HT-29 (cell line): ENCODE measurements at regions not wholly inside any gene's neighbourhood (a gene's known extent, or its start where the extent isn't known, plus 50 kb on each side); places are given as distances from the start of the nearest gene placed in this dataset.
A peak's percentile ranks its signal among the peaks of the same experiment; 100 is the strongest.

Experiments
- DNase-seq: peaks from one replicate; pipeline ENCODE4 v3.0.0-alpha.2; 2015; ENCODE audit warnings: low spot score

DNA sequence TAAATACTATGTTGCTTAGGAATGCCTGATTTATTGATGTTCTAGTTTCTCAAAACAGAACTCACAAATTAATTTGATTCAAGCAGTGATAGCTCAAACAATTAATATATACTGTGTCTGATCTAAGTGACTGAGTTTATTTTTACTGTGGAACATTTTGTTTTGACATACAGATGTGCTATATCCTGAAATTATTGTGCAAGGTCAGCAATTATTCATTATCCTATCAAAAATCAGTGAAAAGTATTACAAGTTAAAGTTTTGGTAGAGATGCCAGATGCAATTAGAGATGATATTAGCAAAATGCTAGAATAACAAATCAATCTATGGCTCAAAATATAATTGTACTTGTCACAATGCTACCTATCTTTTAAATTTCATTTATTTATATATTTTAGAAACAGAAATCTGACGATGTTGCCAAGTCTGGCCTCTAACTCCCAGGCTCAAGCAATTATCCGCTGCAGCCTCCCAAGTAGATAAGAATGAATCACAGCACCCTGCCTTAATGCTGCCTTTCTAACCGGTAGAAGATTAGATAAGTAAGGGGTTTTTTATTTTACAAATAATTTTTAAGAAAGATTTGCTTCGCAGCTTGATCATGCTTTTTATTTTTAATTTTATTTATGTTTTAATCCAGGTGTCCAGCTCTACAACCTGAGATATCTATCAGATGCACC lies 825.5 kb upstream of the NDST4 start:
- no peak for DNase-seq

DNA sequence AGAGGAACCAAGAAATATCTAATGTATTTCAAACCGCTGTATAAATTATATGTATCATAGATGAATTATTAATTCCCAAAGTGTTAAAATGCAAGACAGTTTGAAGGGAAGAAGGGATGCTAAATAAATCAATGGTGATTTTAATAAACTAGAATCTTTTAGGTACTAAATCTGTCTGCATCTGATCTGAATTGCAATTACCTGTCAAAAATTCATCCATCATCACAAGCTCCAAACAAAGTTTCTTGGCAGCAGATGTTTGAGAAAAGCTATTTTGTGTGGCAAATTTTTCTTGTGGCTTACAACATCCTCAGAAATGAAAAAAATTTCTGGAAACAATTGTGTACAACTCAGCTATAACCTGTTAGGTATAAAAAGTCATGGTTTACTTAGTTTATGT lies 816.0 kb upstream of the NDST4 start:
- DNase-seq: no peak

DNA sequence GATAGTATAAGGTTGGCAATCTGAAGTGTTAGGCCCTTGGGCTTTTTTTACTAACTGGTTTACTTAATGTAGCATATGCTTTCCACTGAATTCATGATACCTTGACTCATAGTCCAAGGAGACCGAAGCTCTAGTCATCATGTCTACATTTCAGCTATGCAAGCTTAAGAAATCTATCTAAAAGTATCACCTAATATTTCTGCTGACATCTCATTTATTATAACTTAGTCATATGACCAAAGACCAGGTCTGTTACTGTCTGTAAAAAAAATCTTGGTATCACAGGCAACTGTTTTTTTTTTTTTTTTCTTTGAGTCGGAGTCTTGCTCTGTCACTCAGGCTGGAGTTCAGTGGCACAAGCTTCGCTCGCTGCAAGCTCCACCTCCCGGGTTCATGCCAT lies 814.0 kb upstream of the NDST4 start:
- no peak for DNase-seq

DNA sequence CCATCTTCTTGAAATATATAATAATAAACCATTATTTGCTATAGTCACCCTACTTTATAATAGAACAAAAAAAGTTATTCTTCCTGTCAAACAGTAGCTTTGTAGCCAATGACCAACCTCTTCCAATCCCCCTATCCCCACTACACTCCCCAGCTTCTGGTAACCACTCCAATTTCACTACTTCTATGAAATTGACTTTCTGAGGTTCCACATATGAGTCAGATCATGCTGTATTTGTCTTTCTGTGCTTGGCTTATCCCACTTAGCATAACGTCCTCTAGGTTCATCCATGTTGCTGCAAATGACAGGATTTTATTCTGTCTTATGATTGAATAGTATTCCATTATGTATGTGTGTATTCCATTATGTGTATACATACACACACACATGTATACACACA lies 809.7 kb upstream of the NDST4 start:
- DNase-seq: no peak

DNA sequence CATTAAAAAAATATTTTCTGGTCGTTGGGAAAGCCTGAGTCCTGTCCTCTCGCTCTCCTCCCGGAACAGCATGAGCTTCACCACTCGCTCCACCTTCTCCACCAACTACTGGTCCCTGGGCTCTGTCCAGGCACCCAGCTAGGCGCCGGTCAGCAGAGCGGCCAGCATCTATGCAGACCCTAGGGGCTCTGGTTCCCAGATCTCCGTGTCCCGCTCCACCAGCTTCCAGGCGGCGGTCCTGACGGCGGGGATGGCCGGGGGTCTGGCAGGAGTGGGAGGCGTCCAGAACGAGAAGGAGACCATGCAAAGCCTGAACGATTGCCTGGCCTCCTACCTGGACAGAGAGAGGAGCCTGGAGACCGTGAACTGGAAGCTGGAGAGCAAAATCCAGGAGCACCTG lies 807.2 kb upstream of the NDST4 start:
- no peak for DNase-seq

DNA sequence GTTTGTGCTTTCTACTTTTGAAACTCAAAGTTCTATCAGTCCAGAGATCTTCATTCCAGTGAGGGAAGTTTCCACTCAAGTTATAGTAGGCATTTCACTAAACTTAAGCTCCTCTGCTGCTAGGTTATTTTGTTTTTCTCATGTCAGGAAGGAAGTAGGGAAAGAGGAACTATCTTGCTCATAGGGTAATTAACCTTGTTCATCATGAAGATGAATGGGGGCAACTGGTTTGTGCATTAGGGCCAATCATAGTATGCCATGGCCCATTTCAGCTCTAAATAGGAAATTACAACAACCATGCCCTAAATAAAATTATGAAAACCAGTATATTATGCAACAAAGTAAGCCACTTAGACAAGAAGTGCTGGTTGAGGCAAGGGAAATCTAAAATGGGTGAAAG lies 804.7 kb upstream of the NDST4 start:
- no peak for DNase-seq

DNA sequence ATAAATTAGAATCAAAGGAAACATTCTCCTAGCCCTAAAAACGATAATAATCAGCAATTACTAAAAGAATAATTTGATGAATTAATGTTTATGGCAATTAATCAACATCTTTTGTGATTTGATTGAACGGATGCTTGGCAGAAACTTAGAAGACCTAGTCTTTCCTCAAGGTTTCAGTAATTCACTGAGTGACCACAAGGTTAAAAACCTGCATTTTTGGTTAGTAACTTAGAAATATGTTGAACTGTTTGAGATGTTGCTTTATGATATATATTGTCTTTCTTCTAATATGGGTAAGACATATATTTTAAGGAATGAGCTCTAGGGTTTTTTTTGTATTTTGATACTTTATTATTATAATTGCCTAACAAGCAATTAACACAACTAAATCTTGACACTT lies 793.0 kb upstream of the NDST4 start:
- no peak for DNase-seq

DNA sequence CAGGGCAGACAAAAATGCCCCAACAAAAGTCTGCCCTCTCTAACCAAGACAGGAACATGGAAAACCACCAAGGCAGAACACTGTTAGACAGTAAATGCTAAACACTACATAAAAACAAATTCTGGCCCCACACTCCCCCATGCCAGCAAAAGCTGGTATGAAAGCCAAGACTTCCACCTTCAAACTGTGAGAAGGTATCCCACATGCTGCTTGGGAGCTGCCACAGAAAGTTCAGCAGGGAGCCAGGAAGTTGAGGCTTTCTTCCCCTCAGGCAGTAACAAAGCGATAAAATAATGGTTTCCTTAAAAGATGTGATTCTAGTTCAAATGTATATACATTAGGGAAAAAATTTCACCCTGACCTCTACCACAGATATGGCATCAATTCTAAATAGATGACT lies 770.4 kb upstream of the NDST4 start:
- no peak for DNase-seq

DNA sequence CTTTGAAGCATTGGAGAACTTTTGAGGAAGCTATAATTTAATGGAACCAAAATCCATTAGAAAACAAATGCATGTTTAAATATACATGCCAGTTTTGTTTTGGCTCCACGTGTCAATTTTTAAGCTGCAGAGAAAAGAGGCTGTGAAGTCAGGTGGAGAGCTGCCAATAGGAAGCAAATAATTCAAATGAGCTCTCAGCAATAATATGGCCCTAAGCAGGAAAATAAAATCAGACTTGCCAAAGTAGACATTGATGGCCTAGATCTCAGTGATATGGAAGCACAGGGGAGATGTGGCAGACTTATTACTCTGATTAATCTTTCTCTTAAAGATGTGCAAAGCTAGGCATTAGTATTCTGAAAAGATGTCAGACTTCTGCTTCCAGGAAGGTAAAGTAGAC lies 769.8 kb upstream of the NDST4 start:
- DNase-seq: no peak

DNA sequence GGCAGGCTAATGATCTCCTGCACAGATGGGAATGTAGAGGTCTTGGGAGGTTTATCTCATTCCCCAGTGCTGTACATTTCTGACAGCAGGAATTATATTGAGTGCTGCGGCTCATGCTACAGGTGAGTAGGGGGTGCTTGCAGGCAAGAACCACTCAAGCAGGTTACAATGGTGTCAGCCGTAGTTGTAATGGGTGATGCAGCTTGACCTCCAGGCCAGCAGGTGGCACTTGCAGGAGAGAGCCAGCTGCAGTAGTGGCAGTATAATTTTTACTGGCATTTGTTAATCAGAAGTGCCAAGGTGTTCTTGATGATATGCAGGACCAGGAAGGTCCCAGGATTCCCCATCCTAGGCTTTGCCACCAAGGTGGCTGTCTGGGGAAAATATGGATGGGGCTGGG lies 759.6 kb upstream of the NDST4 start:
- no peak for DNase-seq

DNA sequence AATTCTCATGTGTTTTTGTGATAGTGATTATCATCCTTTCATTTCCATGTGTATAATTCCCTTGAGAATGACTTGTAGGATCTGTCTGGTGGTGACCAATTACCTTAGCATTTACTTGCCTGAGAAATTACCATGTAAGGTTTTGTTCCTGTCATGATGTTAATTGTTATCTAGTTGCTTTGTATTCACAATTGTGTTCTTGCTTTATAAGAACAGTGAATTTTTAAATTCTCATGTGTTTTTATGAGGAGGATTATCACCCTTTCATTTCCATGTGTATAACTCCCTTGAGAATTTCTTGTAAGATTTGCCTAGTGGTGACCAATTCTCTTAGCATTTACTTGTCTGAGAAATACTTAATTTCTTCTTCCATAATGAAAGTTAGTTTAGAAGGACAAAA lies 758.2 kb upstream of the NDST4 start:
- DNase-seq: no peak

DNA sequence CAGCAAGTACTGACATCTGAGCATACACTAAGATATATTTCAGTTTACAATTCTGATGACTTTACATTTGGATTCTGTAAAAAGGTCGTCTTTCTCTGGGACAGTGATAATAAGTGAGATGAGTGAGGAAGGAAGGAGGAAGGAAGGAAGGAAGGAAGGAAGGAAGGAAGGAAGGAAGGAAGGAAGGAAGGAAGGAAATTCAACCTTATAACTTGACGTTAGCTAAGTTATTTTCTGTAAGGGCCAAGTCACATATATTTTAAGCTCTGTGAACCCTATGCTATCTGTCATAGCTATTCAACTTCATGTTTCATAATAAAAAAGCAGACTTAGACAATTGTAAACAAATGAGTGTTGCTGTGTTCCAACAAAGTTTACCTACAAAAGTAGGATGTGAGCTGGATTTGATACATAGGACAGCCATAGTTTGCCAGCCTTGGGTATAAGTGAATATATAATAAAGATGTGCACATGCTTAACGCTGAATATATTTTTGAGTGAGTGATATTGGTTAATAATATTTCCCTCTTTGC lies 753.0 kb upstream of the NDST4 start:
- no peak for DNase-seq

DNA sequence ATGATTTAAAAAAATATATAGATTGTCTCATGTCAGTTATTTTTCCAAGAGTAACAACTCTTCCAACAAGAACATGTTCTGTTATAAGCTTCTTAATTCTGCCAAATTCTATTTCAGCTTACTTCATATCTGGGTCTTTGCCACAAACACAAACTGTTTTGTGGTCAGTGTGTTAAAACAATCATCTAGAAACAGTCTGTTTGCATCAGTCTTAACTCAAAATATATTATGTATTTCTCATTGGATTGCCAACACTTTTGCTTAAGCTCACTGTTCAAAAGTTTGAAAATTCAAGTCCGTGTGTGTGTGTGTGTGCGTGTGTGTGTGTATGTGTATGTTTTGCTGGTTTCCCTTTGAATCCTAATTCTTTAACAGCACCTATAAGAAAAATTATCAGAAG lies 752.3 kb upstream of the NDST4 start:
- no peak for DNase-seq

DNA sequence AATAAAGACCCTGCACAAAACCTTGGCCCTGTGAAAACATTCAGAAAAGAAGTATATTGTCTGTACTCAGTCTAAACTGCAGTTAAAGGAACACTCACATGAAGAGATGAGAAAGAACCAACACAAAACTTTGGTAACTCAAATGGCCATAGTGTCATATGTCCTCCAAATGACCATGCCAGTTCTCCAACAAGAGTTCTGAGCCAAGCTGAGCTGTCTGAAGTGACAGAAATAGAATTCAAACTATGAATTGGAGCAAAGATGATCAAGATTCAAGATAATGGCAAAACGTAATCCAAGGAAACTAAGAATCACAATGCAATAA lies 739.3 kb upstream of the NDST4 start:
- no peak for DNase-seq

DNA sequence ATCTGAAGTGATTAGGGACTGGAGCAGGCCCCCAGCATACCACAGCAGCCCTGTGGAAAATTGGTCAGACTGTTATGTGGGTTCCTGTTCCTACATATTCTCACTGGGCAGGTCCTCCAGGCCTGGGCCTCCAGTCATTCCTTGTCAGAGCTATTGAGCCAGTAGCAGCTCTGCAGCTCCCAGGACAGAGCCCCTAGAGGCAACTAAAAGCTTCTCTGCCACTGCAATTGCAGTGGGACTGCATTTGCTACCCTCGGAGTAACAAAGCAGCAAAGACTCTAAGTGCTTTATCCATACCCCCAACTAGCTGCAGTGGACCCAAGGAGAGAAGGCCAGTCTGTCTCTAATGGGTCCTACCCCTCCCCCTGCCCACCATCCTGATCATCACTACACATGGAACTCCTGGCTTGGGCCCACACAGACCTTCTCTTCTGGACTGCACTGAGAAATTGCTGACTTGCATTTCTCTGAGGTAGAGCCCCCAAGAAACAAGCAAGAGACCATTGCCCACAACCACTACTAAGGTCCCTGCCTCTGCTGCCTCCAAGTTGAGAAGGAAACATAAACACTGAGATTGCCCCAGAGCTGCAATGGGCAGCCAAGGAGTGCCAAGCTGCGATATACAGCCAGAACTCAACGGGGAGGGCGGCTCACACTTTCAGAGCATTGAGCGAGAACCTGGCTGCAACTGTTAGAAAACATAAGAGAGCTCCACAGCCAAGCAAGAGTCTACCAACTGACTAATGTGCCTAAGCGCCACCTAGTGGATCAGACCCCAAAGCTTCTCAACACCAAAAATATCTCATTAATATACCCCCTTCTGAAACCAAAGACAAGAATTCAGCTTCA lies 738.7 kb upstream of the NDST4 start:
- peak; percentile 72 for DNase-seq

DNA sequence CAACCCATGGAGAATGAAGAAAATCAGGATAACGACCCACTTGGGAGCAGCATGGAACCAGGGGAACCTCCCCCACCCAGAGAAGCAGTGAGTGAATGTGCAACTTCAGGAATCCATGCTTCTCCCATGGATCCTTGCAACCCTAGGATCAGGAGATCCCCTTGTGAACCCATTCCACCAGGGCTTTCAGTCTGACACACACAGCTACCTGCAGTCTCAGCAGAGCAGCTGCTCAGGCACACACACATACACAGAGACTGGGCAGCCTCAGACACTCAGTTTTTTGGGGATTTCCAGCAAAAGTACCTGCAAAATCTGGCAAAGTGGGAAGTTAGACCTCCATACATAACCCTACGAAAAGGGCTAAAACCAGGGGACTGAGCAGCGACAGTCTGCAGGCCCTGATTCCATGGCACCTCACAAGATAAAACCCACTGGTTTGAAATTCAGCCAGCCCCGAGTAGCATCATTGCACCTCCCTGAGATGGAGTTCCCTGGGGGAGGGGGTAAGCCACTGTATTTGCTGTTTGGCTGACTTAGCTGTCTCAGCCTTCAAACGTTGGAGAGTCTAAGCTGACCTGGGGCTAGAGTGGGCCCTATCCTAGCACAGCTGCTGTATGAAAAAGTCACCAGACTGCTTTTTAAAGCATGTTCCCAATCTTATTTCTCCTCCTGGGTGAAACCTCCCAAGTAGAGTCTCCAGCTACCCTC lies 737.5 kb upstream of the NDST4 start:
- no peak for DNase-seq

DNA sequence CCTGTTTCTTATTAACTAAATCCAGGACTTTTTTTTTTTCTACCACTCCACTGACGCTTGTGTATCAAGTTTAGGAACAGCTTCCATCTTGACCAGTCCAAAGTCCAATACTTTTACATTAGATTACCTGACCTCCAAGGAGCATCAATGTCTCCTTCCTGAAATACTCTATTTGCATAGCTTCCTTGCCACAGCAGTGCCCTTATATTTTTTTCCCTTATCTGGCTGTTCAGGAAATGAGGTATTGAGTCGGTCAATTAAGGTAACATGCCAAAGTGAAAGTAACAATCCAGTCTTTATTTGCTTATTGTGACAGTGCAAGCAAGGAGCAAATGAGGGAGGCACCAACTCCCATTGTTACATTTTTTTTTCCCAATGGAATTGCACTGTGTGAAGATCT lies 730.8 kb upstream of the NDST4 start:
- DNase-seq: peak; percentile 35

DNA sequence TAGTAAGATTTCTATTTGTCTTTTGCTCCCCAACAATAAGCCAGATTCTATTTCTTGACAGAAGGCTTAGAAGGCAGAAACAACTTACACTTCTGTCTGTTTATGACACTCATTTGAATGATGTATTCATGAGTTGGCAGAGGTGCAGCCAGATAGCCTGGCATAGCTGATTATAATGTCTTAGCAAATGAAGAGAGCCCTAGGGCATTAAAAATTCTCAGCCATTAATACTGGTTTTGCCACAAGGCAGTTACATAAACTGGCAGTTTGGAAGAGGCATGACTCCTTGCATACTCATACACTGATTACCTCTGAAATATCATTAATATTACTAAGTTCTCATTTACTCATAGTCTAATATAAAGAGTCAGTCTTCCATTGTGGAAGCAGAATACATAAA lies 728.5 kb upstream of the NDST4 start:
- no peak for DNase-seq

DNA sequence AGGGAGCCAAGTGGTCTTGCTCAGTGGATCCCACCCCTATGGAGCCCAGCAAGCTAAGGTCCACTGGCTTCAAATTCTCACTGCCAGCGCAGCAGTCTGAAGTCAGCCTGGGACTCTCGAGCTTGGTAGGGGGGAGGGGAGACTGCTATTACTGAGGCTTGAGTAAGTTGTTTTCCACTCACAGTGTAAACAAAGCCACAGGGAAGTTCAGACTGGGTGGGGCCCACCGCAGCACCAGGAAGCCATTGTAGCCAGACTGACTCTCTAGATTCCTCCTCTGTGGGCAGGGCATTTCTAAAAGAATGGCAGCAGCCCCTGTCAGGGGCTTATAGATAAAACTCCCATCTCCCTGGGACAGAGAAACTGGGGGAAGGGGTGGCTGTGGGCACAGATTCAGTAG lies 721.0 kb upstream of the NDST4 start:
- DNase-seq: peak; percentile 54

DNA sequence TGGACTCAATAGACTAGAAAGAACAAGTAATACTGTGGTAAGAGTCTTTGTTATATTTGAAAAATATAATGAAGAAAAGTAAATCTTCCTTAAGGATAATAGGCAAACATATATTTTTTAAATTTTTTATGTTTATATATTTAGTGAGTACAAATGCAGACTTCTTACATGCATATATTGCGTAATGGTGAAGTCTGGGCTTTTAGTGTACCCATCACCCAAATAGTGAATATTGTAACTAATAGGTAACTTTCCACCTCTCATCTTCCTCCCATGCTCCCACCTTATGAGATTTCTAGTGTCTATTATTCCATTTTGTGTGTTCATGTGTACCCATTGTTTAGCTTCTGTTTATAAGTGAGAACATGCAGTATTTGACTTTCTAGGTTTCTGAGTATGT lies 711.2 kb upstream of the NDST4 start:
- no peak for DNase-seq

DNA sequence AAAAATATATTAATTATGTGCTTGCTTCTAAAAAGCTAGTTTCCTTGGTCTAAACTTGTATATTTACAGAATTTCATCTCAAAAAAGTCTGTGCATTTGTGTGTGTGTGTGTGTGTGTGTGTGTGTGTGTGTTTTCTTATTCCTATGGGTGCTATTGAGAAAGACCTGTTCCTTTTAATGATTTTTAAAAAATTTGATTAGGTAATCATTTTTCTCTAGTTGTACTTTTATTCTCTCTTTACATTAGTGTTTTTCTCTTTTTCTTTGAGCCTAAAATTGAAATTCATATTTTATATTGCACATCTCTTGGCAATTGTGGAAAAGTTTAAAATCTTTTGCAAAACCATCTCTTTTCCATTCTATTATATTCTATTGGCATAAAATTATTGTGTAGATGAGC lies 690.4 kb upstream of the NDST4 start:
- no peak for DNase-seq

DNA sequence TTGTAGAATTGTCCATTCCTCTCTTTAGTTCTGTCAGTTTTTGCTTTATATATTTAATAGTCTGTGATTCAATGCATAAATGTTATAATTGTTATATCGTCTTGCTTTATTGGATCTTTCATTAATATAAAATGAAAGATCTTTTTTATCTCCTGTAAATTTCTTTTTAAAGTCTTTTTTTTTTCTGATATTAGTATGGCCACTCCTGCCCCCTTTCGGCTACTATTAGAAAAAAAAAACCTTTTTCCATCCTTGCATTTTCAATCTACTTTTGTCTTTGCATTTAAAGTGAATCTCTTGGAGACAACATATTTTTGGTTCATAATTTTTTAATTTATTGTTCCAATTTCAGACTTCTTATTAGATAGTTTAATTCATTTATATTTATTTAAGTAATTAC lies 677.4 kb upstream of the NDST4 start:
- DNase-seq: no peak
